Gastroesophageal sphincter (tissue), 3 donors: ENCODE measurements at regions not wholly inside any gene's neighbourhood (a gene's known extent, or its start where the extent isn't known, plus 50 kb on each side); places are given as distances from the start of the nearest gene placed in this dataset.

Experiments used
- CTCF ChIP-seq, 4 experiments: fragments of 200-600 bp in 2 of 4; fragments of 450-650 bp in 2 of 4; sonication (generic) in 1 of 4; IDR thresholded peaks; one replicate each; pipeline ENCODE4 v1.5.1; 2017 to 2019; ENCODE audit warnings: antibody characterized with exemption in 4 of 4, mild to moderate bottlenecking in 2 of 4, moderate library complexity in 2 of 4
- POLR2AphosphoS5 ChIP-seq: sonication (generic); formaldehyde crosslinking; IDR thresholded peaks from one replicate; pipeline ENCODE4 v1.6.1; 2017; ENCODE audit warnings: antibody characterized with exemption

- TF ChIP-seq CTCF (IDR thresholded peaks at IDR 0.05): no peak
- TF ChIP-seq POLR2AphosphoS5: no peak
Measured at GRCh38 chr9:104256031-104256695, 162.1 kb downstream of the SMC2 start.
